ENCODE measurements at regions not wholly inside any gene's neighbourhood (a gene's known extent, or its start where the extent isn't known, plus 50 kb on each side); places are given as distances from the start of the nearest gene placed in this dataset.

GRCh38 chr1:83015163-83015562 lies 983.8 kb downstream of the TTLL7 start:
- TF ChIP-seq CTCF (conservative IDR thresholded peaks at IDR 0.05) (no peak), ZFX (IDR thresholded peaks at IDR 0.05) (no peak)

Data from C4-2B (cell line).